ENCODE measurements at regions not wholly inside any gene's neighbourhood (a gene's known extent, or its start where the extent isn't known, plus 50 kb on each side); places are given as distances from the start of the nearest gene placed in this dataset.

- H3K9ac ChIP-seq (ENCODE audit: low read length): no peak overlapping the region
- no peaks in the 10 kb centered on the region for H3K79me1 ChIP-seq (ENCODE audit: low read length)
- H3K9me3 ChIP-seq (ENCODE audit: insufficient read depth, low read depth, low read length): no peaks in the 10 kb centered on the region
- no peak overlapping the region for H2AFZ ChIP-seq (ENCODE audit: insufficient read depth, low read length, poor library complexity)
- no peak overlapping the region for H3K14ac ChIP-seq (ENCODE audit: low read length)
- H3K27me3 ChIP-seq (ENCODE audit: insufficient read depth, low read length): no peaks in the 10 kb centered on the region
- no peak overlapping the region for H3K27ac ChIP-seq (ENCODE audit: low read depth, low read length)
- H3K79me2 ChIP-seq (ENCODE audit: control insufficient read depth, insufficient read depth, low read length, poor library complexity): no peaks in the 10 kb centered on the region
- H2AK5ac ChIP-seq (ENCODE audit: low read length): no peak overlapping the region
- no peak overlapping the region for H3K4me2 ChIP-seq (ENCODE audit: low read length)
- no CpG with 5 or more reads among the region's 9 CpGs for WGBS (ENCODE audit: extremely low coverage, insufficient coverage, insufficient read length)
- no peak overlapping the region for H4K12ac ChIP-seq (ENCODE audit: low read depth, low read length)
- no peaks in the 10 kb centered on the region for H3K36me3 ChIP-seq (ENCODE audit: control insufficient read depth in 1 of 2, insufficient read depth in 2 of 2, low read length in 2 of 2)
- H2BK12ac ChIP-seq (ENCODE audit: low read length): no peak overlapping the region
- no peak overlapping the region for H3K18ac ChIP-seq (ENCODE audit: low read length)
- no peak overlapping the region for H2BK120ac ChIP-seq (ENCODE audit: insufficient read depth, low read length, poor library complexity)
- no peak for DNase-seq
- no peak overlapping the region for H3K4ac ChIP-seq (ENCODE audit: low read depth, low read length)
- H4K91ac ChIP-seq (ENCODE audit: low read depth, low read length): no peak overlapping the region
- no peak overlapping the region for H3K23ac ChIP-seq (ENCODE audit: low read length)
- no peak overlapping the region for H2BK5ac ChIP-seq (ENCODE audit: low read depth, low read length, poor library complexity)
- no peak overlapping the region for H4K8ac ChIP-seq (ENCODE audit: low read depth, low read length)
- H3K4me1 ChIP-seq (ENCODE audit: control insufficient read depth in 1 of 2, insufficient read depth in 2 of 2, low read length in 2 of 2): no peaks in the 10 kb centered on the region
- H3K4me3 ChIP-seq (ENCODE audit: low read depth, low read length): no peak overlapping the region
Observed at GRCh38 chr1:18572022-18572880, 58.4 kb upstream of the PAX7 start.

- Histone ChIP-seq H3K4me1 (ENCODE audit: control insufficient read depth in 1 of 2, insufficient read depth in 2 of 2, low read length in 2 of 2) (no peaks in the 10 kb centered on the region), H3K36me3 (ENCODE audit: control insufficient read depth in 1 of 2, insufficient read depth in 2 of 2, low read length in 2 of 2) (no peaks in the 10 kb centered on the region), H3K79me1 (ENCODE audit: low read length) (no peaks in the 10 kb centered on the region), H4K12ac (ENCODE audit: low read depth, low read length) (no peak overlapping the region), H3K23ac (ENCODE audit: low read length) (no peak overlapping the region), H4K91ac (ENCODE audit: low read depth, low read length) (no peak overlapping the region), H2BK5ac (ENCODE audit: low read depth, low read length, poor library complexity) (no peak overlapping the region), H3K4me2 (ENCODE audit: low read length) (no peak overlapping the region), H2AK5ac (ENCODE audit: low read length) (no peak overlapping the region), H2AFZ (ENCODE audit: insufficient read depth, low read length, poor library complexity) (no peak overlapping the region), H3K27ac (ENCODE audit: low read depth, low read length) (no peak overlapping the region), H3K4me3 (ENCODE audit: low read depth, low read length) (no peak overlapping the region), H3K9me3 (ENCODE audit: insufficient read depth, low read depth, low read length) (no peaks in the 10 kb centered on the region), H3K14ac (ENCODE audit: low read length) (no peak overlapping the region), H2BK12ac (ENCODE audit: low read length) (no peak overlapping the region), H4K8ac (ENCODE audit: low read depth, low read length) (no peak overlapping the region), H3K79me2 (ENCODE audit: control insufficient read depth, insufficient read depth, low read length, poor library complexity) (no peaks in the 10 kb centered on the region), H3K27me3 (ENCODE audit: insufficient read depth, low read length) (no peaks in the 10 kb centered on the region), H3K4ac (ENCODE audit: low read depth, low read length) (no peak overlapping the region), H2BK120ac (ENCODE audit: insufficient read depth, low read length, poor library complexity) (no peak overlapping the region), H3K18ac (ENCODE audit: low read length) (no peak overlapping the region), H3K9ac (ENCODE audit: low read length) (no peak overlapping the region)
- DNase-seq: no peak
- WGBS (ENCODE audit: extremely low coverage, insufficient coverage, insufficient read length): no CpG with 5 or more reads among the region's 8 CpGs
Observed at GRCh38 chr1:18573170-18573569, 57.5 kb upstream of the PAX7 start.

DNA sequence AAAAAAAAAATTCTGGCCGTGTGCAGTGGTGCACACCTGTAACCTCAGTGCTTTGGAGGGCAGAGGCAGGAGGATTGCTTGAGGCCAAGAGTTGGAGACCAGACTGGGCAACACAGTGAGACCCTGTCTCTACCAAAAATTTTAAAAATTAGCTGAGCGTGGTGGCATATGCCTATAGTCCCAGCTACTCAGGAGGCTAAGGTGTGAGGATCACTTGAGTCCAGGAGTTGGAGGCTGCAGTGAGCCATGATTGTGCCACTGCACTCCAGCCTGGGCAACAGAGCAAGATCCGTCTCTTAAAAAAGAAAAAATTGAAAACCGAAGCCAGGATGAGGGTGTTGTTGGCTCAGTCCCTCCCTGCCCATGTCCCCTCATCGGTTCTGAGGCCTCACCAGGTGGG, 55.9 kb upstream of the PAX7 start:
- Histone ChIP-seq H3K27me3 (ENCODE audit: insufficient read depth, low read length) (no peaks in the 10 kb centered on the region), H4K12ac (ENCODE audit: low read depth, low read length) (no peak overlapping the region), H4K8ac (ENCODE audit: low read depth, low read length) (no peak overlapping the region), H3K27ac (ENCODE audit: low read depth, low read length) (no peak overlapping the region), H3K4me1 (ENCODE audit: control insufficient read depth in 1 of 2, insufficient read depth in 2 of 2, low read length in 2 of 2) (no peaks in the 10 kb centered on the region), H3K14ac (ENCODE audit: low read length) (no peak overlapping the region), H3K9ac (ENCODE audit: low read length) (no peak overlapping the region), H4K91ac (ENCODE audit: low read depth, low read length) (no peak overlapping the region), H3K4ac (ENCODE audit: low read depth, low read length) (no peak overlapping the region), H2BK5ac (ENCODE audit: low read depth, low read length, poor library complexity) (no peak overlapping the region), H2AFZ (ENCODE audit: insufficient read depth, low read length, poor library complexity) (no peak overlapping the region), H3K36me3 (ENCODE audit: control insufficient read depth in 1 of 2, insufficient read depth in 2 of 2, low read length in 2 of 2) (no peaks in the 10 kb centered on the region), H3K4me3 (ENCODE audit: low read depth, low read length) (no peak overlapping the region), H2AK5ac (ENCODE audit: low read length) (no peak overlapping the region), H3K79me1 (ENCODE audit: low read length) (no peaks in the 10 kb centered on the region), H3K4me2 (ENCODE audit: low read length) (no peak overlapping the region), H2BK120ac (ENCODE audit: insufficient read depth, low read length, poor library complexity) (no peak overlapping the region), H3K79me2 (ENCODE audit: control insufficient read depth, insufficient read depth, low read length, poor library complexity) (no peaks in the 10 kb centered on the region), H2BK12ac (ENCODE audit: low read length) (no peak overlapping the region), H3K23ac (ENCODE audit: low read length) (no peak overlapping the region), H3K9me3 (ENCODE audit: insufficient read depth, low read depth, low read length) (no peaks in the 10 kb centered on the region), H3K18ac (ENCODE audit: low read length) (no peak overlapping the region)
- WGBS (ENCODE audit: extremely low coverage, insufficient coverage, insufficient read length): no CpG with 5 or more reads among the region's 5 CpGs
- no peak for DNase-seq

GRCh38 chr1:18575620-18576019, 55.0 kb upstream of the PAX7 start:
- H3K4me1 ChIP-seq (ENCODE audit: control insufficient read depth in 1 of 2, insufficient read depth in 2 of 2, low read length in 2 of 2): no peaks in the 10 kb centered on the region
- WGBS (ENCODE audit: extremely low coverage, insufficient coverage, insufficient read length): no CpG with 5 or more reads among the region's 8 CpGs

More at GRCh38 chr1:18575620-18576019, 55.0 kb upstream of the PAX7 start:
- no peak overlapping the region for H2BK12ac ChIP-seq (ENCODE audit: low read length)
- no peak overlapping the region for H3K18ac ChIP-seq (ENCODE audit: low read length)
- H2AFZ ChIP-seq (ENCODE audit: insufficient read depth, low read length, poor library complexity): no peak overlapping the region
- H4K12ac ChIP-seq (ENCODE audit: low read depth, low read length): no peak overlapping the region
- no peaks in the 10 kb centered on the region for H3K27me3 ChIP-seq (ENCODE audit: insufficient read depth, low read length)
- no peak overlapping the region for H3K4me2 ChIP-seq (ENCODE audit: low read length)
- H4K91ac ChIP-seq (ENCODE audit: low read depth, low read length): no peak overlapping the region
- no peak overlapping the region for H3K23ac ChIP-seq (ENCODE audit: low read length)
- peaks cover 3% of the 10 kb centered on the region for H3K9me3 ChIP-seq (ENCODE audit: insufficient read depth, low read depth, low read length)
- no peaks in the 10 kb centered on the region for H3K36me3 ChIP-seq (ENCODE audit: control insufficient read depth in 1 of 2, insufficient read depth in 2 of 2, low read length in 2 of 2)
- H3K4me3 ChIP-seq (ENCODE audit: low read depth, low read length): no peak overlapping the region
- no peaks in the 10 kb centered on the region for H3K79me1 ChIP-seq (ENCODE audit: low read length)
- H2BK5ac ChIP-seq (ENCODE audit: low read depth, low read length, poor library complexity): no peak overlapping the region
- H3K4ac ChIP-seq (ENCODE audit: low read depth, low read length): no peak overlapping the region
- no peak overlapping the region for H3K14ac ChIP-seq (ENCODE audit: low read length)
- DNase-seq: peak; percentile 22 to 68
- no peak overlapping the region for H2BK120ac ChIP-seq (ENCODE audit: insufficient read depth, low read length, poor library complexity)
- H3K79me2 ChIP-seq (ENCODE audit: control insufficient read depth, insufficient read depth, low read length, poor library complexity): no peaks in the 10 kb centered on the region
- no peak overlapping the region for H4K8ac ChIP-seq (ENCODE audit: low read depth, low read length)
- no peak overlapping the region for H3K9ac ChIP-seq (ENCODE audit: low read length)
- H2AK5ac ChIP-seq (ENCODE audit: low read length): no peak overlapping the region
- H3K27ac ChIP-seq (ENCODE audit: low read depth, low read length): no peak overlapping the region
